Liver (tissue), 3 donors: ENCODE measurements at regions not wholly inside any gene's neighbourhood (a gene's known extent, or its start where the extent isn't known, plus 50 kb on each side); places are given as distances from the start of the nearest gene placed in this dataset.

ENCODE experiments used
- FOXA1 ChIP-seq: IDR thresholded peaks from 2 replicates; pipeline ENCODE4 v1.6.1; 2016; ENCODE audit warnings: antibody characterized with exemption
- JUND ChIP-seq, 2 donors: IDR thresholded peaks; 2 replicates each; pipeline ENCODE4 v1.6.1; 2016; ENCODE audit warnings: antibody characterized with exemption in 2 of 2
- RAD21 ChIP-seq, 2 donors: IDR thresholded peaks; 2 replicates each; pipeline ENCODE4 v1.6.1; 2016; ENCODE audit warnings: antibody characterized with exemption in 2 of 2, mild to moderate bottlenecking in 2 of 2
- YY1 ChIP-seq: IDR thresholded peaks from 2 replicates; pipeline ENCODE4 v1.6.1; 2016; ENCODE audit warnings: antibody characterized with exemption, mild to moderate bottlenecking
- TF ChIP-seq, protein P1 (sequence below): fragments of 150-350 bp; IDR thresholded peaks from 2 replicates; pipeline ENCODE4 v1.5.1; 2017; ENCODE audit warnings: improper control_type of control experiment, low read depth, low read length; ENCODE audit not compliant: missing input control
- TF ChIP-seq, protein P2 (sequence below): IDR thresholded peaks from 2 replicates; pipeline ENCODE4 v1.6.1; 2016; ENCODE audit warnings: antibody characterized with exemption
- TF ChIP-seq, protein P3 (sequence below): IDR thresholded peaks from 2 replicates; pipeline ENCODE4 v1.6.1; 2016; ENCODE audit warnings: antibody characterized with exemption
- TF ChIP-seq, protein P4 (sequence below): IDR thresholded peaks from 2 replicates; pipeline ENCODE4 v1.6.1; 2016; ENCODE audit warnings: antibody characterized with exemption, mild to moderate bottlenecking
- donor health status: healthy.
- donor health status: healthy.

DNA sequence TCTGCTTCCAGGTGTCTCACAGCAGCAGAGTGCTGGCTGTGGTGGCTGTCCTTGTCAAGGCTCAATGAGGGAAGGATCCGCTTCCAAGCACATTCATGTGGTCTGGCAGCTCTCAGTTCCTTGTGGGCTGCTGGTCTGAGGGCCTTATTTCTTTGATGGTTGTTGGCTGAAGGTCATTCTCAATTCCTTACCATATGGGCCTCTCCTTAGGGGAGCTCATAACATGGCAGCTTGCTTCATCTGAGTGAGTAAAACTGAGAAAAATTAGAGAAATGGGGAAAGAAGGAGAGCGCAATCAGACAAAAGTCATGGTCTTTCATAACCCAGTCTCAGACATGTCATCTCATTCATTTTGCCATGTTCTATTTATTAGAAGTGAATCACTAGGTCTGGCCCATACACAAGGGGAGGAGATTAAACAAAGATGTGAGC lies 81.7 kb upstream of the TSPAN2 start:
- TF ChIP-seq, protein P1, sequence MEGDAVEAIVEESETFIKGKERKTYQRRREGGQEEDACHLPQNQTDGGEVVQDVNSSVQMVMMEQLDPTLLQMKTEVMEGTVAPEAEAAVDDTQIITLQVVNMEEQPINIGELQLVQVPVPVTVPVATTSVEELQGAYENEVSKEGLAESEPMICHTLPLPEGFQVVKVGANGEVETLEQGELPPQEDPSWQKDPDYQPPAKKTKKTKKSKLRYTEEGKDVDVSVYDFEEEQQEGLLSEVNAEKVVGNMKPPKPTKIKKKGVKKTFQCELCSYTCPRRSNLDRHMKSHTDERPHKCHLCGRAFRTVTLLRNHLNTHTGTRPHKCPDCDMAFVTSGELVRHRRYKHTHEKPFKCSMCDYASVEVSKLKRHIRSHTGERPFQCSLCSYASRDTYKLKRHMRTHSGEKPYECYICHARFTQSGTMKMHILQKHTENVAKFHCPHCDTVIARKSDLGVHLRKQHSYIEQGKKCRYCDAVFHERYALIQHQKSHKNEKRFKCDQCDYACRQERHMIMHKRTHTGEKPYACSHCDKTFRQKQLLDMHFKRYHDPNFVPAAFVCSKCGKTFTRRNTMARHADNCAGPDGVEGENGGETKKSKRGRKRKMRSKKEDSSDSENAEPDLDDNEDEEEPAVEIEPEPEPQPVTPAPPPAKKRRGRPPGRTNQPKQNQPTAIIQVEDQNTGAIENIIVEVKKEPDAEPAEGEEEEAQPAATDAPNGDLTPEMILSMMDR, result no peak
- TF ChIP-seq YY1 (no peak), RAD21 (IDR thresholded peaks at IDR 0.05) (no peak), JUND (IDR thresholded peaks at IDR 0.05) (no peak), FOXA1 (no peak)
- TF ChIP-seq, protein P2, sequence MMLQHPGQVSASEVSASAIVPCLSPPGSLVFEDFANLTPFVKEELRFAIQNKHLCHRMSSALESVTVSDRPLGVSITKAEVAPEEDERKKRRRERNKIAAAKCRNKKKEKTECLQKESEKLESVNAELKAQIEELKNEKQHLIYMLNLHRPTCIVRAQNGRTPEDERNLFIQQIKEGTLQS, result no peak
- TF ChIP-seq, protein P3, sequence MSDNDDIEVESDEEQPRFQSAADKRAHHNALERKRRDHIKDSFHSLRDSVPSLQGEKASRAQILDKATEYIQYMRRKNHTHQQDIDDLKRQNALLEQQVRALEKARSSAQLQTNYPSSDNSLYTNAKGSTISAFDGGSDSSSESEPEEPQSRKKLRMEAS, result no peak
- TF ChIP-seq, protein P4, sequence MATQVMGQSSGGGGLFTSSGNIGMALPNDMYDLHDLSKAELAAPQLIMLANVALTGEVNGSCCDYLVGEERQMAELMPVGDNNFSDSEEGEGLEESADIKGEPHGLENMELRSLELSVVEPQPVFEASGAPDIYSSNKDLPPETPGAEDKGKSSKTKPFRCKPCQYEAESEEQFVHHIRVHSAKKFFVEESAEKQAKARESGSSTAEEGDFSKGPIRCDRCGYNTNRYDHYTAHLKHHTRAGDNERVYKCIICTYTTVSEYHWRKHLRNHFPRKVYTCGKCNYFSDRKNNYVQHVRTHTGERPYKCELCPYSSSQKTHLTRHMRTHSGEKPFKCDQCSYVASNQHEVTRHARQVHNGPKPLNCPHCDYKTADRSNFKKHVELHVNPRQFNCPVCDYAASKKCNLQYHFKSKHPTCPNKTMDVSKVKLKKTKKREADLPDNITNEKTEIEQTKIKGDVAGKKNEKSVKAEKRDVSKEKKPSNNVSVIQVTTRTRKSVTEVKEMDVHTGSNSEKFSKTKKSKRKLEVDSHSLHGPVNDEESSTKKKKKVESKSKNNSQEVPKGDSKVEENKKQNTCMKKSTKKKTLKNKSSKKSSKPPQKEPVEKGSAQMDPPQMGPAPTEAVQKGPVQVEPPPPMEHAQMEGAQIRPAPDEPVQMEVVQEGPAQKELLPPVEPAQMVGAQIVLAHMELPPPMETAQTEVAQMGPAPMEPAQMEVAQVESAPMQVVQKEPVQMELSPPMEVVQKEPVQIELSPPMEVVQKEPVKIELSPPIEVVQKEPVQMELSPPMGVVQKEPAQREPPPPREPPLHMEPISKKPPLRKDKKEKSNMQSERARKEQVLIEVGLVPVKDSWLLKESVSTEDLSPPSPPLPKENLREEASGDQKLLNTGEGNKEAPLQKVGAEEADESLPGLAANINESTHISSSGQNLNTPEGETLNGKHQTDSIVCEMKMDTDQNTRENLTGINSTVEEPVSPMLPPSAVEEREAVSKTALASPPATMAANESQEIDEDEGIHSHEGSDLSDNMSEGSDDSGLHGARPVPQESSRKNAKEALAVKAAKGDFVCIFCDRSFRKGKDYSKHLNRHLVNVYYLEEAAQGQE, result no peak
